ENCODE measurements at regions not wholly inside any gene's neighbourhood (a gene's known extent, or its start where the extent isn't known, plus 50 kb on each side); places are given as distances from the start of the nearest gene placed in this dataset.

DNA sequence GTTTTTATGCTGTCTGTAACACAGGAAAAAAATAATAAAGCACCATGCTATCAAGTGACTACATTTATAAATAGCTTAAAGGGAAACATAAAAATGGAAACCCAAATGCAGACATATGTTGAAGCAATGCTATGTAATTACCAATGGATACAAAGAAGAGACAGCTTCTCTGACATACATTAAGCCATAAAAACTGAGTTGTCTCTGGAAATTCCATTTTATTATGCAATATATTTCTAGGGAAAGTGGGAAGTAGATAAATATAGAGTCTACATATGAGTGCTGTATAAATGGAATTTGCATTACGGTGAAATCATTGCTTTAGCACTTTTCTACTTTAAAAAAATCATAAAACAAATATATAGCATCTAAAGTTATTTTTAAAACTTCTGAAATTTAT is 135.2 kb upstream of the COL11A1 start:
- no peaks in the 10 kb centered on the region for H3K4me1 ChIP-seq
- no peak for DNase-seq (ENCODE audit: low spot score in 2 of 2)
- H3K4me3 ChIP-seq = no peak overlapping the region
- H3K36me3 ChIP-seq = no peaks in the 10 kb centered on the region
- no peak overlapping the region for H3K27ac ChIP-seq
- 79 to 87% methylated on average over 1 of the region's 1 CpG for WGBS, 2 donors
- TF ChIP-seq POLR2A (IDR thresholded peaks at IDR 0.05) (no peak), CTCF (IDR thresholded peaks at IDR 0.05) (no peak), EP300 (IDR thresholded peaks at IDR 0.05) (no peak)
- no peaks in the 10 kb centered on the region for H3K27me3 ChIP-seq
- H3K9me3 ChIP-seq = no peaks in the 10 kb centered on the region

DNA sequence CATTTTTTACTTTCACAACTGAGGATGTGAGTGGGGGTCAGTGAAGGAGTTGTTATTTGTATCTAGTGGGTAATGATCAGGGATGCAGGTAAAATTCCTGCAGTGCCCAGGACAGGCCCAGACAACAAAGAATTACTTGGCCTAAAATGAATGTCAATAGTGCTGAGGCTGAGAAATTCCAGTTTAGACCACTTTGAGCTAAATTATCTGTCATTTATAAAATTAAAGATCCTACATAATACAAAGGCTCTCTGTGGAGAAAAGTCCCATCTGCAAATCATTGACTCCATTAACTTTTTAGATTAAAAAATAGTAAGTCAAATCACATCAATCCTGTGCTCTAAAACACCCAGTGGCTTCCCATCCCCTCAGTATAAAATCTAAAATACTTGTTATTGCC is 130.7 kb upstream of the COL11A1 start:
- no peaks in the 10 kb centered on the region for H3K9me3 ChIP-seq
- no peak for DNase-seq (ENCODE audit: low spot score in 2 of 2)
- no peaks in the 10 kb centered on the region for H3K4me1 ChIP-seq
- H3K4me3 ChIP-seq = no peak overlapping the region
- TF ChIP-seq POLR2A (IDR thresholded peaks at IDR 0.05) = no peak
- TF ChIP-seq CTCF (IDR thresholded peaks at IDR 0.05) = no peak
- no peak for TF ChIP-seq EP300 (IDR thresholded peaks at IDR 0.05)
- no peak overlapping the region for H3K27ac ChIP-seq
- H3K27me3 ChIP-seq = no peaks in the 10 kb centered on the region
- H3K36me3 ChIP-seq = no peaks in the 10 kb centered on the region

DNA sequence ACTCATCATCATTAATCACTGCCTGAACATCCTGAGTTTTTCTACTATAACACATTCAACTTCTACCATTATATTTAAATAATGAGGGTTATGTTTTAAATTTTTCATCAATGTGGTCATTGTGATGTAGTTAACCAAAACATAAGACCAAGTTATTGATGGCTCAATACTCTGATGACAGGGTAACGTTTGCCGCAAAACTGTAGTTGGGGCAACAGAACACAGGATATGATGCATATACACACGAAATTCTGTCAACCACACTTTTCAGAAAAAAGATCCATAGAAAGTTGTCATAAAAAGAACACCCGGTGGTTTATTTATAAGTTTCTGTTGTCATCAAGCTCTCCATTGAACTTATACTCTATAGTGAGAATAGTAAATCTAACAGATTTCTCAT is 121.7 kb upstream of the COL11A1 start:
- Histone ChIP-seq H3K4me3 (no peak overlapping the region), H3K4me1 (no peaks in the 10 kb centered on the region), H3K9me3 (no peaks in the 10 kb centered on the region), H3K36me3 (no peaks in the 10 kb centered on the region), H3K27me3 (no peaks in the 10 kb centered on the region), H3K27ac (no peak overlapping the region)
- TF ChIP-seq EP300 (IDR thresholded peaks at IDR 0.05) (no peak), CTCF (IDR thresholded peaks at IDR 0.05) (no peak)
- 81 to 82% methylated on average over 4 of the region's 4 CpGs for WGBS, 2 donors
- DNase-seq (ENCODE audit: low spot score in 2 of 2) = no peak

DNA sequence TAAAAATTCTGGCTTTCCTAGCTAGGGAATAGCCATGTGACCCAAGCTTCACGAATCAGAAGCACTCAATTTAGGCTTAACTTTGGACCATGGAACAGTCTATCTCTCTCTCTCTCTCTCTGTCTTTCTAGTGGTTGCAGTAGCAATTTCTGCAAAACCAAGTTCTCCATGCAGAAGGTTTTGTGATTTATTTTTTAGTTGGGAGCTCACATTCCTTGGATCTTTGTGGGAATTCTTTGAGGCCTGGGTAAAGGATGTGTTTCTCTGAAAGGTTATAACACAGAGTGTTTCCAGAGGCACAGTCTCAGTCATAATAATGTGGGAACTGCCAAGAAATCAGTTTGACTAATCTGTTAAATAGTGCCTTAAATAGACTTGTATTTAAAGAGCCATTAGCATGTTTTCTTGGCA is 112.3 kb upstream of the COL11A1 start:
- Histone ChIP-seq H3K27me3 (no peaks in the 10 kb centered on the region), H3K36me3 (no peaks in the 10 kb centered on the region), H3K9me3 (no peaks in the 10 kb centered on the region), H3K4me1 (peaks cover 0 to 9% (median 0%) of the 10 kb centered on the region in 4 donors), H3K4me3 (no peak overlapping the region), H3K27ac (no peak overlapping the region)
- DNase-seq (ENCODE audit: low spot score in 2 of 2) = no peak
- WGBS, 2 donors = 30 to 41% methylated on average over 1 of the region's 1 CpG
- TF ChIP-seq POLR2A (IDR thresholded peaks at IDR 0.05) (no peak), EP300 (IDR thresholded peaks at IDR 0.05) (no peak), CTCF (IDR thresholded peaks at IDR 0.05) (no peak)

GRCh38 chr1:103218821-103219220 is 110.5 kb upstream of the COL11A1 start:
- no peaks in the 10 kb centered on the region for H3K27me3 ChIP-seq
- H3K36me3 ChIP-seq = no peaks in the 10 kb centered on the region
- no peaks in the 10 kb centered on the region for H3K9me3 ChIP-seq
- no peak overlapping the region for H3K27ac ChIP-seq
- no peak for DNase-seq (ENCODE audit: low spot score in 2 of 2)
- WGBS, 2 donors = 39 to 53% methylated on average over 1 of the region's 1 CpG
- H3K4me3 ChIP-seq = no peak overlapping the region
- H3K4me1 ChIP-seq = peaks cover 0 to 9% (median 0%) of the 10 kb centered on the region in 4 donors
- TF ChIP-seq CTCF (IDR thresholded peaks at IDR 0.05) = no peak
- no peak for TF ChIP-seq EP300 (IDR thresholded peaks at IDR 0.05)
- TF ChIP-seq POLR2A (IDR thresholded peaks at IDR 0.05) = no peak

Data from tibial nerve (tissue), 4 donors.